Mesenchymal stem cell (in vitro differentiated cells and primary cell): ENCODE measurements at regions not wholly inside any gene's neighbourhood (a gene's known extent, or its start where the extent isn't known, plus 50 kb on each side); places are given as distances from the start of the nearest gene placed in this dataset.

Experiments
- DNase-seq: peaks from one replicate; pipeline ENCODE4 v3.0.0-alpha.2; 2013
- H2AFZ ChIP-seq: one replicate; pipeline ENCODE4 v1.6.1; 2013; ENCODE audit warnings: low read depth, mild to moderate bottlenecking, control low read depth, inconsistent platforms, low read length, moderate library complexity
- H2AK5ac ChIP-seq: 2 replicates; pipeline ENCODE4 v1.6.1; 2013; ENCODE audit warnings: low read length, moderate library complexity, mild to moderate bottlenecking, inconsistent platforms; ENCODE audit not compliant: severe bottlenecking
- H2BK120ac ChIP-seq: one replicate; pipeline ENCODE4 v1.6.1; 2013; ENCODE audit warnings: low read depth, mild to moderate bottlenecking, inconsistent platforms, low read length, moderate library complexity
- H2BK12ac ChIP-seq, 2 experiments: one replicate each; pipeline ENCODE4 v1.6.1; 2013; ENCODE audit warnings: inconsistent platforms in 2 of 2, low read length in 2 of 2, mild to moderate bottlenecking in 2 of 2, moderate library complexity in 2 of 2, control low read depth in 1 of 2
- H2BK15ac ChIP-seq: one replicate; pipeline ENCODE4 v1.6.1; 2013; ENCODE audit warnings: mild to moderate bottlenecking, low read depth, inconsistent platforms; ENCODE audit not compliant: poor library complexity, severe bottlenecking
- H2BK5ac ChIP-seq: 2 replicates; pipeline ENCODE4 v1.6.1; 2013; ENCODE audit warnings: low read depth, mild to moderate bottlenecking, low read length, control low read depth, inconsistent platforms; ENCODE audit not compliant: poor library complexity, severe bottlenecking
- H3K14ac ChIP-seq, 2 experiments: one replicate each; pipeline ENCODE4 v1.6.1; 2013; ENCODE audit warnings: inconsistent platforms in 2 of 2, low read length in 2 of 2, control low read depth in 1 of 2, mild to moderate bottlenecking in 1 of 2, moderate library complexity in 1 of 2
- H3K18ac ChIP-seq, 2 experiments: one replicate each; pipeline ENCODE4 v1.6.1; 2013; ENCODE audit warnings: inconsistent platforms in 2 of 2, low read length in 2 of 2, control low read depth in 1 of 2, low read depth in 1 of 2, mild to moderate bottlenecking in 1 of 2
- H3K23ac ChIP-seq, 2 experiments: one replicate each; pipeline ENCODE4 v1.6.1; 2013; ENCODE audit warnings: inconsistent platforms in 2 of 2, low read length in 2 of 2, mild to moderate bottlenecking in 2 of 2, moderate library complexity in 2 of 2, control low read depth in 1 of 2
- H3K27ac ChIP-seq: 2 replicates; pipeline ENCODE4 v1.5.1; 2013; ENCODE audit warnings: mild to moderate bottlenecking, moderate library complexity, low read length, control low read depth, inconsistent platforms; ENCODE audit not compliant: poor library complexity, severe bottlenecking
- H3K27me3 ChIP-seq, 2 experiments: 2 replicates each; pipeline versions ENCODE4 v1.6.1 to v1.7.0; 2013; ENCODE audit warnings: low read length in 2 of 2, mild to moderate bottlenecking in 2 of 2, moderate library complexity in 2 of 2, control low read depth in 1 of 2, inconsistent platforms in 1 of 2; ENCODE audit not compliant: control insufficient read depth in 1 of 2, insufficient read depth in 1 of 2
- H3K36me3 ChIP-seq, 2 experiments: 2 replicates each; pipeline versions ENCODE4 v1.6.1 to v1.7.0; 2013; ENCODE audit warnings: low read length in 2 of 2, control low read depth in 1 of 2, inconsistent platforms in 1 of 2, low read depth in 1 of 2, mild to moderate bottlenecking in 1 of 2; ENCODE audit not compliant: insufficient read depth in 2 of 2, control insufficient read depth in 1 of 2
- H3K4ac ChIP-seq, 2 experiments: one replicate each; pipeline ENCODE4 v1.6.1; 2013; ENCODE audit warnings: inconsistent platforms in 2 of 2, low read length in 2 of 2, mild to moderate bottlenecking in 2 of 2, moderate library complexity in 2 of 2, control low read depth in 1 of 2, low read depth in 1 of 2
- H3K4me1 ChIP-seq: 2 replicates; pipeline ENCODE4 v1.6.1; 2013; ENCODE audit warnings: low read depth, low read length, control low read depth; ENCODE audit not compliant: control insufficient read depth, insufficient read depth
- H3K4me2 ChIP-seq: 2 replicates; pipeline ENCODE4 v1.6.1; 2013; ENCODE audit warnings: low read length, mild to moderate bottlenecking, inconsistent platforms; ENCODE audit not compliant: poor library complexity, severe bottlenecking
- H3K4me3 ChIP-seq, 2 experiments: 2 replicates each; pipeline versions ENCODE4 v1.5.1 to v1.7.0; 2013; ENCODE audit warnings: low read length in 2 of 2, mild to moderate bottlenecking in 2 of 2, control low read depth in 1 of 2, low read depth in 1 of 2; ENCODE audit not compliant: insufficient read depth in 1 of 2
- H3K79me1 ChIP-seq: replicated peaks from 2 replicates; pipeline ENCODE4 v1.6.1; 2013; ENCODE audit warnings: mild to moderate bottlenecking, control low read depth, low read length, inconsistent platforms; ENCODE audit not compliant: poor library complexity, severe bottlenecking
- H3K9ac ChIP-seq: 2 replicates; pipeline ENCODE4 v1.7.0; 2013; ENCODE audit warnings: mild to moderate bottlenecking, low read length, moderate library complexity
- H3K9me3 ChIP-seq: 2 replicates; pipeline ENCODE4 v1.7.0; 2013; ENCODE audit warnings: mild to moderate bottlenecking, low read length; ENCODE audit not compliant: control insufficient read depth
- H4K8ac ChIP-seq: one replicate; pipeline ENCODE4 v1.6.1; 2013; ENCODE audit warnings: inconsistent platforms, mild to moderate bottlenecking, low read length, moderate library complexity
- H4K91ac ChIP-seq: one replicate; pipeline ENCODE4 v1.6.1; 2013; ENCODE audit warnings: mild to moderate bottlenecking, low read length, inconsistent platforms
- WGBS: methylation state at CpG from one replicate; pipeline ENCODE4 v1.1.7; 2013; ENCODE audit warnings: mixed read lengths; 5-methylcytosine and 5-hydroxymethylcytosine counted together

GRCh38 chr15:95208071-95208470, 976.7 kb downstream of the MCTP2 start:
- H3K27ac ChIP-seq = no peak overlapping the region
- H2BK5ac ChIP-seq = no peak overlapping the region
- H3K4ac ChIP-seq = no peak overlapping the region
- H3K79me1 ChIP-seq = no peaks in the 10 kb centered on the region
- H3K4me1 ChIP-seq = no peaks in the 10 kb centered on the region
- no peak overlapping the region for H3K18ac ChIP-seq
- H2BK15ac ChIP-seq = no peak overlapping the region
- H3K14ac ChIP-seq = no peak overlapping the region
- no peak overlapping the region for H4K91ac ChIP-seq
- H4K8ac ChIP-seq = no peak overlapping the region
- H2AK5ac ChIP-seq = no peak overlapping the region
- H3K9me3 ChIP-seq = peaks cover 14% of the 10 kb centered on the region
- DNase-seq = no peak
- H3K27me3 ChIP-seq = no peaks in the 10 kb centered on the region
- no peak overlapping the region for H2BK12ac ChIP-seq
- no peak overlapping the region for H2AFZ ChIP-seq
- WGBS = 97% methylated on average over 4 of the region's 4 CpGs
- no peak overlapping the region for H3K4me3 ChIP-seq
- H3K36me3 ChIP-seq = no peaks in the 10 kb centered on the region
- no peak overlapping the region for H2BK120ac ChIP-seq
- no peak overlapping the region for H3K23ac ChIP-seq
- H3K9ac ChIP-seq = no peak overlapping the region
- no peak overlapping the region for H3K4me2 ChIP-seq

- no peak overlapping the region for H3K18ac ChIP-seq
- H3K4me1 ChIP-seq = no peaks in the 10 kb centered on the region
- no peak overlapping the region for H4K91ac ChIP-seq
- H3K79me1 ChIP-seq = no peaks in the 10 kb centered on the region
- H3K4ac ChIP-seq = no peak overlapping the region
- no peaks in the 10 kb centered on the region for H3K36me3 ChIP-seq
- no peak overlapping the region for H2BK12ac ChIP-seq
- no peak overlapping the region for H2AK5ac ChIP-seq
- H3K14ac ChIP-seq = no peak overlapping the region
- H2BK5ac ChIP-seq = no peak overlapping the region
- no peak overlapping the region for H4K8ac ChIP-seq
- H3K4me2 ChIP-seq = no peak overlapping the region
- no peaks in the 10 kb centered on the region for H3K27me3 ChIP-seq
- peak; percentile 13 for DNase-seq
- no peak overlapping the region for H3K27ac ChIP-seq
- no peak overlapping the region for H2BK120ac ChIP-seq
- no peak overlapping the region for H2BK15ac ChIP-seq
- H3K9ac ChIP-seq = no peak overlapping the region
- no peak overlapping the region for H2AFZ ChIP-seq
- H3K4me3 ChIP-seq = no peak overlapping the region
- peaks cover 14% of the 10 kb centered on the region for H3K9me3 ChIP-seq
- H3K23ac ChIP-seq = no peak overlapping the region
Measured at GRCh38 chr15:95208988-95209387, 977.6 kb downstream of the MCTP2 start.

GRCh38 chr15:95210436-95210981, 979.1 kb downstream of the MCTP2 start:
- no peak overlapping the region for H3K23ac ChIP-seq
- no peak overlapping the region for H4K91ac ChIP-seq
- H2BK15ac ChIP-seq = no peak overlapping the region
- no peak overlapping the region for H2AFZ ChIP-seq
- H2BK5ac ChIP-seq = no peak overlapping the region
- H3K4me1 ChIP-seq = no peaks in the 10 kb centered on the region
- no peak overlapping the region for H3K4me2 ChIP-seq
- no peak overlapping the region for H2AK5ac ChIP-seq
- H2BK12ac ChIP-seq = no peak overlapping the region
- no peaks in the 10 kb centered on the region for H3K79me1 ChIP-seq
- peaks cover 14% of the 10 kb centered on the region for H3K9me3 ChIP-seq
- no peak overlapping the region for H3K9ac ChIP-seq
- no peak overlapping the region for H4K8ac ChIP-seq
- WGBS = 100% methylated on average over 1 of the region's 1 CpG
- DNase-seq = no peak
- no peak overlapping the region for H3K14ac ChIP-seq
- H3K36me3 ChIP-seq = no peaks in the 10 kb centered on the region
- no peak overlapping the region for H3K27ac ChIP-seq
- H3K18ac ChIP-seq = no peak overlapping the region
- no peak overlapping the region for H3K4me3 ChIP-seq
- no peak overlapping the region for H2BK120ac ChIP-seq
- H3K27me3 ChIP-seq = no peaks in the 10 kb centered on the region
- no peak overlapping the region for H3K4ac ChIP-seq

GRCh38 chr15:95215017-95215416, 983.7 kb downstream of the MCTP2 start:
- no peaks in the 10 kb centered on the region for H3K79me1 ChIP-seq
- H4K91ac ChIP-seq = no peak overlapping the region
- H3K18ac ChIP-seq = no peak overlapping the region
- H3K27ac ChIP-seq = no peak overlapping the region
- no peak overlapping the region for H3K9ac ChIP-seq
- no peaks in the 10 kb centered on the region for H3K36me3 ChIP-seq
- H3K14ac ChIP-seq = no peak overlapping the region
- no peak overlapping the region for H2AFZ ChIP-seq
- H2BK15ac ChIP-seq = no peak overlapping the region
- no peaks in the 10 kb centered on the region for H3K4me1 ChIP-seq
- no peak overlapping the region for H4K8ac ChIP-seq
- peaks cover 28% of the 10 kb centered on the region for H3K9me3 ChIP-seq
- H3K4ac ChIP-seq = no peak overlapping the region
- no peak overlapping the region for H2BK5ac ChIP-seq
- H2BK120ac ChIP-seq = no peak overlapping the region
- no peak for DNase-seq
- H3K4me3 ChIP-seq = no peak overlapping the region
- H3K23ac ChIP-seq = no peak overlapping the region
- H2AK5ac ChIP-seq = no peak overlapping the region
- H3K4me2 ChIP-seq = no peak overlapping the region
- H2BK12ac ChIP-seq = no peak overlapping the region
- H3K27me3 ChIP-seq = no peaks in the 10 kb centered on the region
